Cardiac muscle cell (in vitro differentiated cells and primary cell): ENCODE measurements at regions not wholly inside any gene's neighbourhood (a gene's known extent, or its start where the extent isn't known, plus 50 kb on each side); places are given as distances from the start of the nearest gene placed in this dataset.

Experiments
- DNase-seq, 2 donors: peaks; one replicate each; pipeline versions ENCODE4 v3.0.0 to v3.0.0-alpha.2; 2010 to 2017; ENCODE audit warnings: low read depth in 1 of 2, low spot score in 1 of 2
- H3K27ac ChIP-seq: fragments of 200-600 bp; sonication (generic); 2 replicates; pipeline ENCODE4 v1.5.1; 2016
- H3K27me3 ChIP-seq: fragments of 200-600 bp; sonication (generic); 2 replicates; pipeline ENCODE4 v1.6.0; 2016; ENCODE audit warnings: control low read depth
- H3K36me3 ChIP-seq: fragments of 200-600 bp; sonication (generic); 2 replicates; pipeline ENCODE4 v1.5.1; 2016; ENCODE audit warnings: control low read depth
- H3K4me1 ChIP-seq: fragments of 200-600 bp; sonication (generic); 2 replicates; pipeline ENCODE4 v1.8.1; 2017; ENCODE audit warnings: low read depth, mild to moderate bottlenecking, mixed run types
- H3K4me3 ChIP-seq: fragments of 200-600 bp; sonication (generic); 2 replicates; pipeline ENCODE4 v1.5.1; 2016; ENCODE audit warnings: mild to moderate bottlenecking
- H3K9me3 ChIP-seq: fragments of 200-600 bp; sonication (generic); 2 replicates; pipeline ENCODE4 v1.5.1; 2017; ENCODE audit warnings: low read depth, mild to moderate bottlenecking, control low read depth
- TF ChIP-seq, protein P1 (sequence below): IDR thresholded peaks from 2 replicates; pipeline ENCODE4 v1.5.1; 2012; ENCODE audit warnings: low read depth, mild to moderate bottlenecking, low read length

DNA sequence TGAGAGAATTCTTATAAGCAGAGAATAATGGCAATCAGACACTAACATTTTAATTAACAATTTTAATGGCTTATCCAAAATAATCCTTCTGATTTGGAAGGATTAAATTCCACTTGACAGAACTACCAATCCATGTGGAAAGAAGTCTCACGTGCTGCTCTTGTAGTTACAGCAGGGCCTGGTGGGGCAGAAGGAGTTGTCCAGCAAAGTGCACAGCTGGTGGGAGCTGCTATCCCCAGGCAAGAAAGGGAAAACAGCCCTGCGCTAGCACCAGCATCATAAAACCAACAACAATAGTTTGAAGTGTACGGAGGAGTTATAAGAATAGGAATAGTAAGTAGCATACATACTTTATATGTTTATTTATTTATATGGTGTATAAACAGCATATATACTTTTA lies 127.4 kb upstream of the TRIM2 start:
- Histone ChIP-seq H3K4me3 (no peak overlapping the region), H3K9me3 (no peaks in the 10 kb centered on the region), H3K36me3 (no peaks in the 10 kb centered on the region), H3K27ac (no peak overlapping the region), H3K27me3 (no peaks in the 10 kb centered on the region), H3K4me1 (no peaks in the 10 kb centered on the region)
- DNase-seq: no peak
- TF ChIP-seq, protein P1, sequence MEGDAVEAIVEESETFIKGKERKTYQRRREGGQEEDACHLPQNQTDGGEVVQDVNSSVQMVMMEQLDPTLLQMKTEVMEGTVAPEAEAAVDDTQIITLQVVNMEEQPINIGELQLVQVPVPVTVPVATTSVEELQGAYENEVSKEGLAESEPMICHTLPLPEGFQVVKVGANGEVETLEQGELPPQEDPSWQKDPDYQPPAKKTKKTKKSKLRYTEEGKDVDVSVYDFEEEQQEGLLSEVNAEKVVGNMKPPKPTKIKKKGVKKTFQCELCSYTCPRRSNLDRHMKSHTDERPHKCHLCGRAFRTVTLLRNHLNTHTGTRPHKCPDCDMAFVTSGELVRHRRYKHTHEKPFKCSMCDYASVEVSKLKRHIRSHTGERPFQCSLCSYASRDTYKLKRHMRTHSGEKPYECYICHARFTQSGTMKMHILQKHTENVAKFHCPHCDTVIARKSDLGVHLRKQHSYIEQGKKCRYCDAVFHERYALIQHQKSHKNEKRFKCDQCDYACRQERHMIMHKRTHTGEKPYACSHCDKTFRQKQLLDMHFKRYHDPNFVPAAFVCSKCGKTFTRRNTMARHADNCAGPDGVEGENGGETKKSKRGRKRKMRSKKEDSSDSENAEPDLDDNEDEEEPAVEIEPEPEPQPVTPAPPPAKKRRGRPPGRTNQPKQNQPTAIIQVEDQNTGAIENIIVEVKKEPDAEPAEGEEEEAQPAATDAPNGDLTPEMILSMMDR: no peak

DNA sequence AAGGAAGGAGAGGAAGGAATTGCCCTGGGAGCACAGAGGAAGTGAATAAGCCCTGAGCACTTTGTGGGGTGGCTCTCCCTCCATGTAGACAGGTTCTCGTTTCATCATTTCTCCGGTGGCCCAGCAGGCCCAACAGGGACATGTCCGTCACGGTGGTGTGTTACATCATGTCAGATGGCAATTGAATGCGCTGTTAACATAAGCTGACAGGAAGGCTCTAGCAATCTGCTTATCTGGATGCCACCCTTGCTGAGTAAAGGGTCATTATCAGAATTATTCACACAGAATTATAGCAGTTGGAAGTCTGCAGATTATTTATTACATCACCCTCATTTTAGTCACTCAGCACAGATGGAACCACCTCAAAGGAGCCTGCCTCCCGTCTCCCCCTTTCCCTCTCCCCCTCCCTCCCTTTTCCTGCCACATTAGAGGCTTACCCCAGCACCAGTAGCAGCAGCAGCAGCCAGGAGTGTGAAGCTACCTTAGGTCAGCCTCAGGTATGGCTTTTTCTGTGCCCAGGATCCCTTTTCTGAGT lies 124.3 kb upstream of the TRIM2 start:
- TF ChIP-seq, protein P1: no peak
- H3K9me3 ChIP-seq: no peaks in the 10 kb centered on the region
- H3K27ac ChIP-seq: no peak overlapping the region
- no peak overlapping the region for H3K4me3 ChIP-seq
- no peaks in the 10 kb centered on the region for H3K36me3 ChIP-seq
- peak in 1 of 2 donors; percentile 4 for DNase-seq
- H3K27me3 ChIP-seq: no peaks in the 10 kb centered on the region
- peaks cover 4% of the 10 kb centered on the region for H3K4me1 ChIP-seq

DNA sequence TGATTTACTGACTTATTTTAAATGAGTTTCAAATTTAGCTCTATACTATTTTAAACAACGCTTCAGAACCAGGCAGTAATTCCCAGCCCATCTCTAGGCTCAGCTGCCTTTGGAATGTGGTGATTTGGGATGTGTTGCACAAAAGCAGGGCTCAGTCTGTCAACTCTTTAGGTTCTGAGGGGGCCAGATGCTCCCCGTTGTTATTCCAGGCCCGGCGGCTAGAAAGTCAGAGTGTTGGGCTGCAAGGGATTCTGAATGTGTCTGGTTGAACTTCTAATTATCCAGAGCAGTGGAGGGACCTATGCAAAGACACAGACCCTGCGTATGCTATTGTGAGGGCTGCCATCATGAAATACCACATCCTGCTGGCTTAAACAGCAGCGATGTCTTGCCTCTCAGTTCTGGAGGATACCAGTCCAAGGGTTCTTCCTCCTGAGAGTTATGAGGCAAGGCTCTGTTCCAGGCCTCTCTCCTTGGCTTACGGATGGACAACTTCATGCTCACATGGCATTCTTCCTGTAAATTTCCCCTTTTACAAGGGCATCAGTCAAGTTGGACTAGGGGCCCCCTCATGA lies 123.2 kb upstream of the TRIM2 start:
- Histone ChIP-seq H3K27ac (no peak overlapping the region), H3K4me3 (no peak overlapping the region), H3K27me3 (no peaks in the 10 kb centered on the region), H3K4me1 (peaks cover 8% of the 10 kb centered on the region), H3K9me3 (no peaks in the 10 kb centered on the region), H3K36me3 (no peaks in the 10 kb centered on the region)
- TF ChIP-seq, protein P1: no peak
- DNase-seq: no peak

DNA sequence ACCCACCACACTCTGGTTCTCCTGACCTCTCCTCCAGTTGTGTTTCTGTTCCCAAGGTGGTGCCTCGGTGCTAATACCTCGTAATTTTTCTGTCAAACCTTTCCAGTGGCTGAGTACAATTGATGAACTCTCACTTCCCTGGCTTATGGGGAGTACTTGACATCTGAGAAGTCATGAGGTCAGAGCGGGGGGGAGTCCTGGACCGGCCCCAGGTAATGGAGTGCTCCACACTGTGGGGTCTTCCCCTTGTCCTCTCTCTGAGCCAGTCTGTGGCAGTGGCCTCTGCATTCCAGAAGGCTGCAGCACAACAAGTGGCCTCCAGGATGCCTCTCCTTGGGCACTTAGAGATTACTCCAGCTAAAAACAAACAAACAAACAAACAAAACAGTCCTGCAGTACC lies 122.5 kb upstream of the TRIM2 start:
- no peak overlapping the region for H3K27ac ChIP-seq
- no peaks in the 10 kb centered on the region for H3K9me3 ChIP-seq

DNA sequence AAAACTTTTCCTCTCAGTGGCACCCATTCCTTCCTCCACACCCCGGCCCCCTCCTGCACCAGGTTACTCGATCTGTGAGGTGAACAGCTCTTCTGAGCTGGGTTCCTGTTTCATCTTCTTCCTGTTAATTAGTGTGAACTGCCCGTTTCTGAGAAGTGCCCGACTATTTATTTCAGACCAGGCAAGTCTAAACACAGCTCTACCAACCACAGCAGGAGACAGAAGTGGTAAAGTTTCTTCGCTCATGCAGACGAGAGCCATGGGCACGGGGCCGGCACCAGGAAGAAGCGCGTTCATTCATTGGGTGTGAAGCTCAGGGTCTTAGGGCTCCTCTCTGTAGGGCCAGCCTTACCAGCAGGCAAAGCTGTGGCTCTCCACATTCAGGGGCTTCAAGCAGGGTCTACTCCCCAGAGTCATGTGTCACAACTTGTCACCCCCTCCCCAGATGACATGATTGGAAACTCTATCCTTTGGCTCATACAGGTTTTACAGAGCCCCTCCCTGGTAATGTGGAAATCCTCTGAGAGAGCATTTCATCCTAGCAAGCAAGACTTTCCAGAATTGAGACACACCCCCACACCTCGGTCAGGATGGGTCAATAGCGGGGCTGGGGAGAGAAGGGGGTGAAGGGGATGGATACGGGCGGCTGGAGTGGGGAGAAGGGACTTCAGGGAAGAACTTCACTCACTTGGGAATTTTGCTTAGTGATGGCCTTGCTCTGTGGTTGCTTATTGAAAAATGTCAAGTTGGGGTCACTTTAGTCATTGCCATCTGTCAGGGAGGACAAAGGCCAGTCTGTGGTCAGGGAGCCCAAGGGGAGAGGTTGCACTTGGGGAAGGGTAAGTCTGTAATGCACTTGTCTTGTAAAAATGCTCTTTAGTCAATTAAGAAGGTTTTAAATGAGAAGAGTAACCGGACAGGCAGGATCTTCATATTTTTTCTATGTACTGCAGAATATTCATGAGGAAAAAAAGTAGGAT lies 121.6 kb upstream of the TRIM2 start:
- Histone ChIP-seq H3K9me3 (no peaks in the 10 kb centered on the region), H3K4me1 (peaks cover 8% of the 10 kb centered on the region), H3K4me3 (no peak overlapping the region), H3K27me3 (no peaks in the 10 kb centered on the region), H3K36me3 (no peaks in the 10 kb centered on the region), H3K27ac (no peak overlapping the region)
- DNase-seq: no peak
- TF ChIP-seq, protein P1: no peak

More for the DNA sequence above, 122.5 kb upstream of the TRIM2 start:
- DNase-seq: no peak
- peaks cover 8% of the 10 kb centered on the region for H3K4me1 ChIP-seq
- H3K4me3 ChIP-seq: no peak overlapping the region
- no peaks in the 10 kb centered on the region for H3K27me3 ChIP-seq
- TF ChIP-seq, protein P1: no peak
- no peaks in the 10 kb centered on the region for H3K36me3 ChIP-seq
